DND-41 (cell line): ENCODE measurements at regions not wholly inside any gene's neighbourhood (a gene's known extent, or its start where the extent isn't known, plus 50 kb on each side); places are given as distances from the start of the nearest gene placed in this dataset.

Experiments used
- CTCF ChIP-seq: IDR thresholded peaks from 2 replicates; pipeline ENCODE4 v1.5.1; 2012; ENCODE audit warnings: borderline replicate concordance, low read length, moderate library complexity, mild to moderate bottlenecking; ENCODE audit not compliant: poor library complexity, severe bottlenecking; ENCODE audit errors: extremely low read depth
- EZH2 ChIP-seq: IDR thresholded peaks from 3 replicates; pipeline ENCODE4 v1.6.1; 2012; ENCODE audit warnings: borderline replicate concordance, low read depth, mild to moderate bottlenecking, moderate library complexity, low read length, inconsistent platforms; ENCODE audit not compliant: severe bottlenecking

GRCh38 chr1:175864625-175865024, 121.2 kb upstream of the TNR start:
- no peak for TF ChIP-seq CTCF
- TF ChIP-seq EZH2: no peak
